GM21367 (cell line): ENCODE measurements at regions not wholly inside any gene's neighbourhood (a gene's known extent, or its start where the extent isn't known, plus 50 kb on each side); places are given as distances from the start of the nearest gene placed in this dataset.
"Not testable (repeated sequence)": the region's sequence is repeated elsewhere in the genome, so short reads cannot be mapped to it uniquely, and the experiment has no call there.

ENCODE experiments used
- ATAC-seq: cut with Tn5 transposase; IDR thresholded peaks from one replicate; pipeline ENCODE4 v1.9.1; 2021; ENCODE audit not compliant: unreplicated experiment

GRCh38 chr7:14973712-14974428 is 71.3 kb upstream of the DGKB start:
- no peak for ATAC-seq

GRCh38 chr7:14971678-14972077 is 69.1 kb upstream of the DGKB start:
- not testable (repeated sequence) for ATAC-seq

- ATAC-seq: not testable (repeated sequence)
Measured at GRCh38 chr7:14967376-14967775, 64.8 kb upstream of the DGKB start.

- no peak for ATAC-seq
Measured at GRCh38 chr7:14962778-14963177, 60.2 kb upstream of the DGKB start.

GRCh38 chr7:14960721-14961120 is 58.2 kb upstream of the DGKB start:
- no peak for ATAC-seq

- ATAC-seq: no peak
Measured at GRCh38 chr7:14959339-14959738, 56.8 kb upstream of the DGKB start.

- no peak for ATAC-seq
Measured at GRCh38 chr7:14954035-14954434, 51.5 kb upstream of the DGKB start.
